A549 (cell line): ENCODE measurements at regions not wholly inside any gene's neighbourhood (a gene's known extent, or its start where the extent isn't known, plus 50 kb on each side); places are given as distances from the start of the nearest gene placed in this dataset.

ENCODE experiments used
- ATAC-seq, 2 experiments: fragments of 200-7000 bp in 1 of 2; fragments of >200 bp in 1 of 2; cut with Nextera tagmentation in 1 of 2; cut with Tn5 transposase in 1 of 2; 3 replicates each; pipeline versions ENCODE4 v1.8.0 to v1.9.1; 2018 to 2020; ENCODE audit warnings: mild to moderate bottlenecking in 1 of 2, moderate library complexity in 1 of 2
- CTCF ChIA-PET: fragments of 300-600 bp; sonication (Branson Sonifier 250); formaldehyde crosslinking; extraction: SDS; loops from one replicate; lab custom pipeline; 2021; ENCODE audit warnings: antibody characterized with exemption, inconsistent platforms; lab: Yijun Ruan, JAX
- POLR2A ChIA-PET: fragments of 350-600 bp; formaldehyde crosslinking; extraction: SDS; loops from one replicate; lab custom pipeline; 2021; ENCODE audit warnings: antibody characterized with exemption, inconsistent platforms; lab: Yijun Ruan, JAX
- DNase-seq, 2 experiments: peaks; one replicate each; pipeline versions ENCODE4 v3.0.0 to v3.0.0-alpha.2; 2011 to 2016; ENCODE audit warnings: low read depth in 1 of 2, low spot score in 1 of 2
- FAIRE-seq: peaks from 2 replicates; lab custom pipeline; 2011; peaks lifted over from hg19 to GRCh38; lab: Jason Lieb, UNC
- H3K27ac ChIP-seq, 2 experiments: fragments of >200 bp; sonication (Bioruptor Twin); formaldehyde crosslinking; 3 replicates each; pipeline ENCODE4 v1.5.1; 2016 to 2017
- H3K4me1 ChIP-seq: fragments of >200 bp; sonication (Bioruptor Twin); formaldehyde crosslinking; 3 replicates; pipeline ENCODE4 v1.6.1; 2016
- H3K4me2 ChIP-seq: fragments of >200 bp; sonication (Bioruptor Twin); formaldehyde crosslinking; 3 replicates; pipeline ENCODE4 v1.6.1; 2016
- H3K4me3 ChIP-seq: fragments of >200 bp; sonication (Bioruptor Twin); formaldehyde crosslinking; 3 replicates; pipeline ENCODE4 v1.5.1; 2016
- H3K9me3 ChIP-seq: fragments of >200 bp; sonication (Bioruptor Twin); formaldehyde crosslinking; 3 replicates; pipeline ENCODE4 v1.6.1; 2016
- EHF ChIP-seq: fragments of 250-450 bp; sonication (Bioruptor Pico); IDR thresholded peaks from 2 replicates; pipeline ENCODE4 v1.5.0; 2020; ENCODE audit warnings: mild to moderate bottlenecking
- EHMT2 ChIP-seq: fragments of 200-600 bp; sonication (generic); IDR thresholded peaks from 2 replicates; pipeline ENCODE4 v1.6.1; 2016; ENCODE audit warnings: antibody characterized with exemption, low read depth, mild to moderate bottlenecking, moderate library complexity
- EP300 ChIP-seq, 2 experiments: fragments of >200 bp; sonication (Bioruptor Twin); formaldehyde crosslinking; IDR thresholded peaks; 2 replicates in 1 of 2; 3 replicates in 1 of 2; pipeline ENCODE4 v1.6.1; 2016 to 2017
- FOSB ChIP-seq: fragments of 250-450 bp; sonication (Bioruptor Pico); IDR thresholded peaks from 2 replicates; pipeline ENCODE4 v1.5.0; 2020; ENCODE audit warnings: mild to moderate bottlenecking, moderate library complexity
- JUN ChIP-seq, 2 experiments: fragments of >200 bp; sonication (Bioruptor Twin); formaldehyde crosslinking; IDR thresholded peaks; 2 replicates in 1 of 2; 3 replicates in 1 of 2; pipeline ENCODE4 v1.6.1; 2016 to 2017
- NPAS2 ChIP-seq: fragments of 250-450 bp; sonication (Bioruptor Pico); IDR thresholded peaks from 2 replicates; pipeline ENCODE4 v1.8.0; 2022; ENCODE audit warnings: mild to moderate bottlenecking, moderate library complexity, borderline replicate concordance
- POLR2A ChIP-seq: IDR thresholded peaks from 2 replicates; pipeline ENCODE4 v1.6.1; 2012; ENCODE audit warnings: mild to moderate bottlenecking, low read length
- POLR2AphosphoS2 ChIP-seq: conservative IDR thresholded peaks from 2 replicates; pipeline ENCODE4 v1.6.1; 2012; ENCODE audit warnings: low read length, improper control_type of control experiment, inconsistent platforms
- RAD21 ChIP-seq, 2 experiments: fragments of >200 bp in 1 of 2; sonication (Bioruptor Twin) in 1 of 2; formaldehyde crosslinking in 1 of 2; IDR thresholded peaks in 1 of 2; conservative IDR thresholded peaks in 1 of 2; 2 replicates in 1 of 2; 3 replicates in 1 of 2; pipeline ENCODE4 v1.6.1; 2012 to 2018; ENCODE audit warnings: inconsistent platforms in 1 of 2
- RCOR1 ChIP-seq: fragments of 150-350 bp; IDR thresholded peaks from 2 replicates; pipeline ENCODE4 v1.6.1; 2014; ENCODE audit warnings: antibody characterized with exemption, low read length, low read depth
- SMC3 ChIP-seq: fragments of >200 bp; sonication (Bioruptor Twin); formaldehyde crosslinking; IDR thresholded peaks from 3 replicates; pipeline ENCODE4 v1.6.1; 2018; ENCODE audit warnings: inconsistent platforms
- SREBF2 ChIP-seq: fragments of 450-650 bp; IDR thresholded peaks from 2 replicates; pipeline ENCODE4 v1.6.1; 2014; ENCODE audit warnings: mild to moderate bottlenecking, moderate library complexity
- ZFP36 ChIP-seq: fragments of 450-650 bp; IDR thresholded peaks from 2 replicates; pipeline ENCODE4 v1.6.1; 2014; ENCODE audit warnings: borderline replicate concordance; ENCODE audit not compliant: partially characterized antibody
- ZNF302 ChIP-seq: fragments of 250-450 bp; sonication (Bioruptor Pico); IDR thresholded peaks from 2 replicates; pipeline ENCODE4 v1.9.0; 2021; ENCODE audit warnings: inconsistent platforms, mild to moderate bottlenecking, moderate library complexity
- WGBS: methylation state at CpG from one replicate; pipeline ENCODE4 v1.1.6; 2017; ENCODE audit errors: missing lambda C conversion rate; 5-methylcytosine and 5-hydroxymethylcytosine counted together
- TF ChIP-seq, protein P1 (sequence below): fragments of 200-600 bp; sonication (generic); IDR thresholded peaks from 2 replicates; pipeline ENCODE4 v1.6.1; 2016; ENCODE audit warnings: antibody characterized with exemption, mild to moderate bottlenecking, moderate library complexity
- TF ChIP-seq, protein P2 (sequence below): fragments of >200 bp; sonication (Bioruptor Twin); formaldehyde crosslinking; IDR thresholded peaks from 3 replicates; pipeline ENCODE4 v1.5.1; 2016
- TF ChIP-seq, protein P3 (sequence below): fragments of 250-450 bp; sonication (Bioruptor Pico); IDR thresholded peaks from 2 replicates; pipeline ENCODE4 v1.5.0; 2021; ENCODE audit warnings: mild to moderate bottlenecking, moderate library complexity, borderline replicate concordance
- TF ChIP-seq, protein P4 (sequence below): fragments of >200 bp; sonication (Bioruptor Twin); formaldehyde crosslinking; IDR thresholded peaks from 2 replicates; pipeline ENCODE4 v1.6.1; 2016
- TF ChIP-seq, protein P5 (sequence below): IDR thresholded peaks from 2 replicates; pipeline ENCODE4 v1.6.1; 2012
- TF ChIP-seq, protein P6 (sequence below): IDR thresholded peaks from 2 replicates; pipeline ENCODE4 v1.6.1; 2012
- TF ChIP-seq, protein P7 (sequence below): fragments of 450-650 bp; IDR thresholded peaks from 2 replicates; pipeline ENCODE4 v1.6.1; 2014; ENCODE audit warnings: antibody characterized with exemption

DNA sequence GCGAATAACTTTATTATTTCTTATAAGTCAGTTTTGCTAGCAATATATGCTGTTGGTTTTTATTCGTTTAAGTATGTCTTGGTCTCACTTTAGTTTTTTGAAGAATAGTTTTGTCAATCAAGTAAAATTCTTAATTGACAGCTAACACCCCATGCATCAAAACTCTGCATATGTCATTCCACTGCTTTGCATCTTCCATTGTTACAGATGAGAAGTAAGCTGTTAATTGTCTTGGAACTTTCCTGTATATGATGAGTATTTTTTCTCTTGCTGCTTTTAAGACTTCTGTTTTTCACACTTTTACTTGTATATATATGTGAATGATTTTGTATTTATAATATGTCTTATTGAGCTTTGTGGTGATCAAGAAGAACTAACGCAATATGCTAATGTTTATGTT is 1048.4 kb downstream of the CNTNAP5 start:
- DNase-seq, result no peak
- ChIA-PET POLR2A (no interaction called here), CTCF (interaction anchor here (1.3 kb wide), 1 partner anchor 162 kb away, joined by 3 read pairs; no protein-coding TSS in a partner anchor)
- WGBS, result 43% methylated on average over 3 of the region's 3 CpGs
- H3K9me3 ChIP-seq, result no peaks in the 10 kb centered on the region
- no peak for TF ChIP-seq POLR2A
- TF ChIP-seq SMC3, result no peak
- TF ChIP-seq, protein P1, sequence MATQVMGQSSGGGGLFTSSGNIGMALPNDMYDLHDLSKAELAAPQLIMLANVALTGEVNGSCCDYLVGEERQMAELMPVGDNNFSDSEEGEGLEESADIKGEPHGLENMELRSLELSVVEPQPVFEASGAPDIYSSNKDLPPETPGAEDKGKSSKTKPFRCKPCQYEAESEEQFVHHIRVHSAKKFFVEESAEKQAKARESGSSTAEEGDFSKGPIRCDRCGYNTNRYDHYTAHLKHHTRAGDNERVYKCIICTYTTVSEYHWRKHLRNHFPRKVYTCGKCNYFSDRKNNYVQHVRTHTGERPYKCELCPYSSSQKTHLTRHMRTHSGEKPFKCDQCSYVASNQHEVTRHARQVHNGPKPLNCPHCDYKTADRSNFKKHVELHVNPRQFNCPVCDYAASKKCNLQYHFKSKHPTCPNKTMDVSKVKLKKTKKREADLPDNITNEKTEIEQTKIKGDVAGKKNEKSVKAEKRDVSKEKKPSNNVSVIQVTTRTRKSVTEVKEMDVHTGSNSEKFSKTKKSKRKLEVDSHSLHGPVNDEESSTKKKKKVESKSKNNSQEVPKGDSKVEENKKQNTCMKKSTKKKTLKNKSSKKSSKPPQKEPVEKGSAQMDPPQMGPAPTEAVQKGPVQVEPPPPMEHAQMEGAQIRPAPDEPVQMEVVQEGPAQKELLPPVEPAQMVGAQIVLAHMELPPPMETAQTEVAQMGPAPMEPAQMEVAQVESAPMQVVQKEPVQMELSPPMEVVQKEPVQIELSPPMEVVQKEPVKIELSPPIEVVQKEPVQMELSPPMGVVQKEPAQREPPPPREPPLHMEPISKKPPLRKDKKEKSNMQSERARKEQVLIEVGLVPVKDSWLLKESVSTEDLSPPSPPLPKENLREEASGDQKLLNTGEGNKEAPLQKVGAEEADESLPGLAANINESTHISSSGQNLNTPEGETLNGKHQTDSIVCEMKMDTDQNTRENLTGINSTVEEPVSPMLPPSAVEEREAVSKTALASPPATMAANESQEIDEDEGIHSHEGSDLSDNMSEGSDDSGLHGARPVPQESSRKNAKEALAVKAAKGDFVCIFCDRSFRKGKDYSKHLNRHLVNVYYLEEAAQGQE, result no peak
- no peak for TF ChIP-seq EHF (CRISPR knock-in tag)
- TF ChIP-seq NPAS2 (CRISPR knock-in tag), result no peak
- TF ChIP-seq EHMT2, result no peak
- TF ChIP-seq, protein P2, sequence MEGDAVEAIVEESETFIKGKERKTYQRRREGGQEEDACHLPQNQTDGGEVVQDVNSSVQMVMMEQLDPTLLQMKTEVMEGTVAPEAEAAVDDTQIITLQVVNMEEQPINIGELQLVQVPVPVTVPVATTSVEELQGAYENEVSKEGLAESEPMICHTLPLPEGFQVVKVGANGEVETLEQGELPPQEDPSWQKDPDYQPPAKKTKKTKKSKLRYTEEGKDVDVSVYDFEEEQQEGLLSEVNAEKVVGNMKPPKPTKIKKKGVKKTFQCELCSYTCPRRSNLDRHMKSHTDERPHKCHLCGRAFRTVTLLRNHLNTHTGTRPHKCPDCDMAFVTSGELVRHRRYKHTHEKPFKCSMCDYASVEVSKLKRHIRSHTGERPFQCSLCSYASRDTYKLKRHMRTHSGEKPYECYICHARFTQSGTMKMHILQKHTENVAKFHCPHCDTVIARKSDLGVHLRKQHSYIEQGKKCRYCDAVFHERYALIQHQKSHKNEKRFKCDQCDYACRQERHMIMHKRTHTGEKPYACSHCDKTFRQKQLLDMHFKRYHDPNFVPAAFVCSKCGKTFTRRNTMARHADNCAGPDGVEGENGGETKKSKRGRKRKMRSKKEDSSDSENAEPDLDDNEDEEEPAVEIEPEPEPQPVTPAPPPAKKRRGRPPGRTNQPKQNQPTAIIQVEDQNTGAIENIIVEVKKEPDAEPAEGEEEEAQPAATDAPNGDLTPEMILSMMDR, result no peak
- TF ChIP-seq ZFP36, result no peak
- TF ChIP-seq RCOR1, result no peak
- no peak for TF ChIP-seq JUN (IDR thresholded peaks at IDR 0.05)
- TF ChIP-seq, protein P3, sequence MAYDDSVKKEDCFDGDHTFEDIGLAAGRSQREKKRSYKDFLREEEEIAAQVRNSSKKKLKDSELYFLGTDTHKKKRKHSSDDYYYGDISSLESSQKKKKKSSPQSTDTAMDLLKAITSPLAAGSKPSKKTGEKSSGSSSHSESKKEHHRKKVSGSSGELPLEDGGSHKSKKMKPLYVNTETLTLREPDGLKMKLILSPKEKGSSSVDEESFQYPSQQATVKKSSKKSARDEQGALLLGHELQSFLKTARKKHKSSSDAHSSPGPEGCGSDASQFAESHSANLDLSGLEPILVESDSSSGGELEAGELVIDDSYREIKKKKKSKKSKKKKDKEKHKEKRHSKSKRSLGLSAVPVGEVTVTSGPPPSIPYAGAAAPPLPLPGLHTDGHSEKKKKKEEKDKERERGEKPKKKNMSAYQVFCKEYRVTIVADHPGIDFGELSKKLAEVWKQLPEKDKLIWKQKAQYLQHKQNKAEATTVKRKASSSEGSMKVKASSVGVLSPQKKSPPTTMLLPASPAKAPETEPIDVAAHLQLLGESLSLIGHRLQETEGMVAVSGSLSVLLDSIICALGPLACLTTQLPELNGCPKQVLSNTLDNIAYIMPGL, result no peak
- no peaks in the 10 kb centered on the region for H3K4me1 ChIP-seq
- H3K4me3 ChIP-seq, result no peak overlapping the region
- H3K27ac ChIP-seq, result no peak overlapping the region
- ATAC-seq, result no peak
- FAIRE-seq, result no peak
- no peak overlapping the region for H3K4me2 ChIP-seq

DNA sequence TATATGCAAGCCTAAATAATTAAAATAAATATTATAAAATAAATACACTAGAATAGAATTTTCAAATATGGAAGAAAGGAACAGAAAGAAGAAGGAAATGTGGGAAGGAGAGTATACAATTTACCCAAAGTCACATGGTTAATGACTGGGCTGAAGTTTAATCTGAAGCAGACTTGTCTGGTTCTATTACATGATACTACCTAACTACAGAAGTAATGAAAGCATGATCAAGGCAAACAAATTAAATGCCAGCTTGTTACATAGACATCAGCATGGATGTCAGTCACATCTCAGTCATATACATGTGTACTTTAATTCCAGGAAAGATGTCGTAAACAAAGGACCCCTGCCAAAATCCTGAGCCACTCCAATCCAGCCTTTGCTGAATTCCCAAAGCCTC is 1060.8 kb downstream of the CNTNAP5 start:
- no peaks in the 10 kb centered on the region for H3K9me3 ChIP-seq
- TF ChIP-seq, protein P4, sequence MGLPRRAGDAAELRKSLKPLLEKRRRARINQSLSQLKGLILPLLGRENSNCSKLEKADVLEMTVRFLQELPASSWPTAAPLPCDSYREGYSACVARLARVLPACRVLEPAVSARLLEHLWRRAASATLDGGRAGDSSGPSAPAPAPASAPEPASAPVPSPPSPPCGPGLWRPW, result no peak
- no peak overlapping the region for H3K4me2 ChIP-seq
- H3K4me3 ChIP-seq, result no peak overlapping the region
- DNase-seq (no peak), ATAC-seq (no peak), FAIRE-seq (no peak)
- ChIA-PET POLR2A (no interaction called here), CTCF (no interaction called here)
- H3K27ac ChIP-seq, result no peak overlapping the region
- H3K4me1 ChIP-seq, result no peaks in the 10 kb centered on the region
- 9% methylated on average over 1 of the region's 1 CpG for WGBS

DNA sequence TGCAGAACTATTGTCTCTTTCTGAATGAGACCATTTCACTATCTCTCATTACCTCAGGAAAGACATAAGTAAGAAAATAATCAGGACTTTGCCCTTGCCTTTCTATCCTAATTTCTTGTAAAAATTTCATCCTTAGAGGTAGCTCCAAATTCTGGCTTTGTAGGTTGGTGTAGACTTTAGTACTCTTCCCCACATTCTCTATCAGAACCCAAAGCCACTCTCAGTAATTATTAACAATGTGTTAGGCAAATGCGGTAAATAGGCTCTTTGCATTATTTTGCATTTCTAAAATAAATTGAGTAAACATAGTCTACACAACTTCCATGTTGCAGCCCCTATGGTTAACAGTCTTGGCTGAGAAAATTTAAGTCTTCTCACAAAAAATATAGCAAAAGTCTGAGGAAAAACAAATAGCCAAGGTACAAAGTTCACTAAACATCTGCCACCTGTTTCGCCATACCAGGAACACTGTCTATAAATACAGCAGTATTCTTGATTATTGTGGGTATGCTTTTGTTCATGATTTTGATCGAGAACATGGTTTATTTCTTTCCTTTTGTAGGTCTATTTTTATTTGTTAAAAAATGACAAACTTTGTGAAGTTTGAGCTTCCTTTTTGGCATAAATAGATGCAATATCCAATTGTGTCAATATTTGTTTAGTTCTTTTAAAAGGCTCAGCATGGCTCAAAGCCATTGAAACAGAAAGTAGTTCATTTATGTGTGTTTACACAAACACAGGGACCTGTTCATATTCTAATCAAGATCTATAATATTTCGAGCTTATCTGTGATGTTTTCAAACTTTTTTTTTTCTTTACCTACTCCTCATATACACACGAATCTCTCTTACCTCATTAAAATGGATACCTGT is 1061.5 kb downstream of the CNTNAP5 start:
- no peak for DNase-seq
- no peak overlapping the region for H3K4me2 ChIP-seq
- FAIRE-seq, result no peak
- no peak overlapping the region for H3K27ac ChIP-seq
- no peaks in the 10 kb centered on the region for H3K9me3 ChIP-seq
- ChIA-PET CTCF (interaction anchor here (0.6 kb wide), 1 partner anchor 8 kb away, joined by 3 read pairs; no protein-coding TSS in a partner anchor), POLR2A (no interaction called here)
- no peak overlapping the region for H3K4me3 ChIP-seq
- ATAC-seq, result no peak
- TF ChIP-seq EHF (CRISPR knock-in tag) (no peak), EP300 (IDR thresholded peaks at IDR 0.05) (no peak), FOSB (no peak), NPAS2 (CRISPR knock-in tag) (no peak), POLR2AphosphoS2 (no peak), SREBF2 (no peak), ZNF302 (CRISPR knock-in tag) (no peak), RAD21 (conservative IDR thresholded peaks at IDR 0.05 in 1 of 2, IDR thresholded peaks at IDR 0.05 in 1 of 2) (no peak), RCOR1 (no peak), SMC3 (no peak)
- TF ChIP-seq, protein P5, sequence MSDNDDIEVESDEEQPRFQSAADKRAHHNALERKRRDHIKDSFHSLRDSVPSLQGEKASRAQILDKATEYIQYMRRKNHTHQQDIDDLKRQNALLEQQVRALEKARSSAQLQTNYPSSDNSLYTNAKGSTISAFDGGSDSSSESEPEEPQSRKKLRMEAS, result no peak
- TF ChIP-seq, protein P4, result no peak
- TF ChIP-seq, protein P6, sequence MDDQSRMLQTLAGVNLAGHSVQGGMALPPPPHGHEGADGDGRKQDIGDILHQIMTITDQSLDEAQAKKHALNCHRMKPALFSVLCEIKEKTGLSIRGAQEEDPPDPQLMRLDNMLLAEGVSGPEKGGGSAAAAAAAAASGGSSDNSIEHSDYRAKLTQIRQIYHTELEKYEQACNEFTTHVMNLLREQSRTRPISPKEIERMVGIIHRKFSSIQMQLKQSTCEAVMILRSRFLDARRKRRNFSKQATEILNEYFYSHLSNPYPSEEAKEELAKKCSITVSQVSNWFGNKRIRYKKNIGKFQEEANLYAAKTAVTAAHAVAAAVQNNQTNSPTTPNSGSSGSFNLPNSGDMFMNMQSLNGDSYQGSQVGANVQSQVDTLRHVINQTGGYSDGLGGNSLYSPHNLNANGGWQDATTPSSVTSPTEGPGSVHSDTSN, result no peak
- TF ChIP-seq, protein P7, sequence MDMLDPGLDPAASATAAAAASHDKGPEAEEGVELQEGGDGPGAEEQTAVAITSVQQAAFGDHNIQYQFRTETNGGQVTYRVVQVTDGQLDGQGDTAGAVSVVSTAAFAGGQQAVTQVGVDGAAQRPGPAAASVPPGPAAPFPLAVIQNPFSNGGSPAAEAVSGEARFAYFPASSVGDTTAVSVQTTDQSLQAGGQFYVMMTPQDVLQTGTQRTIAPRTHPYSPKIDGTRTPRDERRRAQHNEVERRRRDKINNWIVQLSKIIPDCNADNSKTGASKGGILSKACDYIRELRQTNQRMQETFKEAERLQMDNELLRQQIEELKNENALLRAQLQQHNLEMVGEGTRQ, result no peak
- TF ChIP-seq, all 56 proteins: peak for 0
- WGBS, result 3% methylated on average over 5 of the region's 5 CpGs
- no peaks in the 10 kb centered on the region for H3K4me1 ChIP-seq
